Panc1 (cell line): ENCODE measurements at regions not wholly inside any gene's neighbourhood (a gene's known extent, or its start where the extent isn't known, plus 50 kb on each side); places are given as distances from the start of the nearest gene placed in this dataset.

Experiments
- ATAC-seq: fragments of 200-7000 bp; cut with Tn5 transposase; 2 replicates; pipeline ENCODE4 v1.9.1; 2020; ENCODE audit warnings: mild to moderate bottlenecking, moderate library complexity
- BruUV-seq: library from RNA; stranded (reverse); fragments of 400-500 nt; replicated peaks from 2 replicates; lab custom pipeline; 2021; lab: Mats Ljungman, UMichigan
- CTCF ChIA-PET: fragments of 300-600 bp; sonication (Branson Sonifier 250); formaldehyde crosslinking; loops from one replicate; lab custom pipeline; 2022; ENCODE audit warnings: antibody characterized with exemption; lab: Charles Lee
- POLR2A ChIA-PET: fragments of 300-600 bp; sonication (Branson Sonifier 250); formaldehyde crosslinking; loops from one replicate; lab custom pipeline; 2022; ENCODE audit warnings: antibody characterized with exemption; lab: Charles Lee
- DNase-seq: peaks from one replicate; pipeline ENCODE4 v3.0.0-alpha.2; 2010; ENCODE audit warnings: low read depth, low spot score
- H3K27ac ChIP-seq: 2 replicates; pipeline ENCODE4 v1.5.1; 2011; ENCODE audit warnings: mild to moderate bottlenecking, low read length, inconsistent platforms
- H3K27me3 ChIP-seq: fragments of 200-500 bp; sonication (Bioruptor generic); 2 replicates; pipeline ENCODE4 v1.6.0; 2014; ENCODE audit warnings: low read length, inconsistent platforms; ENCODE audit not compliant: control insufficient read depth, insufficient read depth
- H3K36me3 ChIP-seq: fragments of 200-500 bp; sonication (Bioruptor generic); 2 replicates; pipeline ENCODE4 v1.5.1; 2014; ENCODE audit warnings: inconsistent platforms, mild to moderate bottlenecking, low read length, moderate library complexity; ENCODE audit not compliant: control insufficient read depth, insufficient read depth
- H3K4me1 ChIP-seq: 2 replicates; pipeline ENCODE4 v1.5.1; 2011; ENCODE audit warnings: inconsistent platforms, mild to moderate bottlenecking, low read length, moderate library complexity; ENCODE audit not compliant: control insufficient read depth, insufficient read depth
- H3K4me3 ChIP-seq, 2 experiments: 2 replicates each; pipeline ENCODE4 v1.5.1; 2011 to 2012; ENCODE audit warnings: low read depth in 2 of 2, low read length in 2 of 2, mild to moderate bottlenecking in 2 of 2, inconsistent platforms in 1 of 2, moderate library complexity in 1 of 2
- H3K9me3 ChIP-seq: fragments of 200-500 bp; sonication (Bioruptor generic); 2 replicates; pipeline ENCODE4 v1.5.1; 2014; ENCODE audit warnings: low read depth, mild to moderate bottlenecking, inconsistent platforms, low read length, moderate library complexity; ENCODE audit not compliant: control insufficient read depth, insufficient read depth
- POLR2AphosphoS5 ChIP-seq: IDR thresholded peaks from 2 replicates; pipeline ENCODE4 v1.6.1; 2012; ENCODE audit warnings: mild to moderate bottlenecking, low read depth, low read length, moderate library complexity
- REST ChIP-seq, 2 experiments: IDR thresholded peaks; 2 replicates each; pipeline ENCODE4 v1.6.1; 2011 to 2012; ENCODE audit warnings: low read depth in 2 of 2, control low read depth in 1 of 2, low read length in 1 of 2, mild to moderate bottlenecking in 1 of 2, moderate library complexity in 1 of 2; ENCODE audit not compliant: insufficient read depth in 1 of 2
- SIN3A ChIP-seq: IDR thresholded peaks from 2 replicates; pipeline ENCODE4 v1.6.1; 2012; ENCODE audit warnings: low read depth, mild to moderate bottlenecking, low read length, moderate library complexity, borderline replicate concordance; ENCODE audit not compliant: insufficient read depth
- TCF7L2 ChIP-seq: IDR thresholded peaks from 2 replicates; pipeline ENCODE4 v1.6.1; 2011; ENCODE audit warnings: mild to moderate bottlenecking, low read depth, low read length, inconsistent platforms
- in situ Hi-C: cut with HindIII; loops from 2 replicates; pipeline ENCODE4 v1.10.0; 2016; ENCODE audit warnings: low sequenced_read_pairs, low pct_unique_long_range_greater_than_20kb
- intact Hi-C: fragments of 100-400 bp; cut with micrococcal nuclease; formaldehyde crosslinking; loops from one replicate; pipeline ENCODE4 v1.10.0; 2022; ENCODE audit not compliant: unreplicated experiment
- TF ChIP-seq, protein P1 (sequence below): fragments of 450-650 bp; IDR thresholded peaks from 2 replicates; pipeline ENCODE4 v1.5.1; 2017; ENCODE audit warnings: mild to moderate bottlenecking

DNA sequence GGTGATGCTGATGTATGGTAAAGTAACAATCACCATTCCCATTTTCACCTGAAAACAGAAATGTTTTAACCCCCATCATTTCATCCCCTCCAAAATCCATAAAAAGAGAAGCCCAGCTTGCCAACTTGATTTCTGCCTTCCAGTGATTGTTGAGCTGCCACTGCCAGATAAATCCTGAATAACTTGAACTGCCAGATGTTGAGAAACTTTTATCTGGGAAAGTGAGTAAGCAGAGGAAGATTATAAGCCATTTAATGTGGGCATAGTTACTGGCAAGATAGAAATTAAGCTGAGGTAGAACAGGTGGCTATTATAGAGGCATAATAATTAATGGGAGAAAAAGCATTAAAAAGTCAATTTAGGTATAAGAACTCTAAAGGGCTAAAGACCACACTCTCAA lies 534.1 kb downstream of the ANKRD7 start:
- intact Hi-C loops (no loop called here), in situ Hi-C loops (no loop called here)
- ATAC-seq (no peak), DNase-seq (no peak)
- no peaks in the 10 kb centered on the region for H3K36me3 ChIP-seq
- CTCF ChIA-PET: no interaction called here
- BruUV-seq: no TSS peak
- H3K27ac ChIP-seq: no peak overlapping the region
- H3K27me3 ChIP-seq: no peaks in the 10 kb centered on the region
- H3K4me3 ChIP-seq: no peak overlapping the region
- TF ChIP-seq, protein P1, sequence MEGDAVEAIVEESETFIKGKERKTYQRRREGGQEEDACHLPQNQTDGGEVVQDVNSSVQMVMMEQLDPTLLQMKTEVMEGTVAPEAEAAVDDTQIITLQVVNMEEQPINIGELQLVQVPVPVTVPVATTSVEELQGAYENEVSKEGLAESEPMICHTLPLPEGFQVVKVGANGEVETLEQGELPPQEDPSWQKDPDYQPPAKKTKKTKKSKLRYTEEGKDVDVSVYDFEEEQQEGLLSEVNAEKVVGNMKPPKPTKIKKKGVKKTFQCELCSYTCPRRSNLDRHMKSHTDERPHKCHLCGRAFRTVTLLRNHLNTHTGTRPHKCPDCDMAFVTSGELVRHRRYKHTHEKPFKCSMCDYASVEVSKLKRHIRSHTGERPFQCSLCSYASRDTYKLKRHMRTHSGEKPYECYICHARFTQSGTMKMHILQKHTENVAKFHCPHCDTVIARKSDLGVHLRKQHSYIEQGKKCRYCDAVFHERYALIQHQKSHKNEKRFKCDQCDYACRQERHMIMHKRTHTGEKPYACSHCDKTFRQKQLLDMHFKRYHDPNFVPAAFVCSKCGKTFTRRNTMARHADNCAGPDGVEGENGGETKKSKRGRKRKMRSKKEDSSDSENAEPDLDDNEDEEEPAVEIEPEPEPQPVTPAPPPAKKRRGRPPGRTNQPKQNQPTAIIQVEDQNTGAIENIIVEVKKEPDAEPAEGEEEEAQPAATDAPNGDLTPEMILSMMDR: no peak
- TF ChIP-seq POLR2AphosphoS5 (no peak), TCF7L2 (no peak), REST (IDR thresholded peaks at IDR 0.05; ENCODE audit: insufficient read depth in 1 of 2, low read depth in 2 of 2, low read length in 1 of 2) (no peak), SIN3A (no peak)
- H3K9me3 ChIP-seq: no peaks in the 10 kb centered on the region
- no peaks in the 10 kb centered on the region for H3K4me1 ChIP-seq
- POLR2A ChIA-PET: no interaction called here

DNA sequence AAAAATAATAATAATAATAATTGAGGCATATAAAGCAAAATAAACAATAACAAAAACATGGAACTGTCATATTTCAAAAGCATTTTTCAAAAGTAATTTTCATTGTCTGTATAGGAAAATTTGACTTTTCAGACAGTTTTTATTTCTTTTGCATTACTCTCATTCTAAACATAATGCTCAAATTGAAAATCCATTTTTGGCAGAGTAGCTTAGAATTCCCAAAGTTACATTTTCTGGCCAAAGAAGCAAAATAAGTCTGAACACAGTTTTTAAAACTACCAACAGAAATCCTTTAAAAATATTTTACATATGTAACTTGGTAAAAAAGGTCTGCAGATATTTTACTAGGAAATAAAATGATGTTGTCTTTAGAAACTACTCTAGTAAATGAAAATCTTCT lies 535.4 kb downstream of the ANKRD7 start:
- intact Hi-C loops: no loop called here
- no peak for TF ChIP-seq POLR2AphosphoS5
- TF ChIP-seq SIN3A: no peak
- TF ChIP-seq TCF7L2: no peak
- no peak for TF ChIP-seq REST (IDR thresholded peaks at IDR 0.05; ENCODE audit: insufficient read depth in 1 of 2, low read depth in 2 of 2, low read length in 1 of 2)
- TF ChIP-seq, protein P1: no peak
- BruUV-seq: no TSS peak

More for the DNA sequence above, 535.4 kb downstream of the ANKRD7 start:
- DNase-seq (no peak), ATAC-seq (no peak)
- ChIA-PET CTCF (no interaction called here), POLR2A (no interaction called here)
- Histone ChIP-seq H3K4me3 (no peak overlapping the region), H3K27ac (no peak overlapping the region), H3K9me3 (no peaks in the 10 kb centered on the region), H3K4me1 (no peaks in the 10 kb centered on the region), H3K36me3 (no peaks in the 10 kb centered on the region), H3K27me3 (no peaks in the 10 kb centered on the region)
- in situ Hi-C loops: no loop called here
